SJSA1 (cell line): ENCODE measurements at regions not wholly inside any gene's neighbourhood (a gene's known extent, or its start where the extent isn't known, plus 50 kb on each side); places are given as distances from the start of the nearest gene placed in this dataset.

Source experiments
- DNase-seq, 2 experiments: peaks; one replicate each; pipeline ENCODE4 v3.0.0-alpha.2; 2015 to 2020; ENCODE audit warnings: low spot score in 2 of 2, low read depth in 1 of 2
- H3K27ac ChIP-seq: fragments of 250-450 bp; sonication (Bioruptor Pico); 2 replicates; pipeline ENCODE4 v1.5.1; 2020; ENCODE audit warnings: mild to moderate bottlenecking, moderate library complexity
- H3K27me3 ChIP-seq: fragments of 250-450 bp; sonication (Bioruptor Pico); replicated peaks from 2 replicates; pipeline ENCODE4 v1.5.1; 2020; ENCODE audit warnings: mild to moderate bottlenecking, moderate library complexity
- H3K36me3 ChIP-seq: fragments of 250-450 bp; sonication (Bioruptor Pico); 2 replicates; pipeline ENCODE4 v1.5.1; 2020; ENCODE audit warnings: mild to moderate bottlenecking
- H3K4me1 ChIP-seq: fragments of 250-450 bp; sonication (Bioruptor Pico); replicated peaks from 2 replicates; pipeline ENCODE4 v1.6.1; 2021; ENCODE audit warnings: mild to moderate bottlenecking
- H3K4me3 ChIP-seq: fragments of 250-450 bp; sonication (Bioruptor Pico); 2 replicates; pipeline ENCODE4 v1.5.1; 2020; ENCODE audit warnings: mild to moderate bottlenecking
- H3K9me3 ChIP-seq: fragments of 250-450 bp; sonication (Bioruptor Pico); replicated peaks from 2 replicates; pipeline ENCODE4 v1.5.1; 2020; ENCODE audit warnings: mild to moderate bottlenecking

- Histone ChIP-seq H3K9me3 (no peaks in the 10 kb centered on the region), H3K4me1 (no peaks in the 10 kb centered on the region), H3K36me3 (no peaks in the 10 kb centered on the region), H3K4me3 (no peak overlapping the region), H3K27ac (no peak overlapping the region), H3K27me3 (no peaks in the 10 kb centered on the region)
- DNase-seq = no peak
Observed at GRCh38 chr4:34723605-34724004, 1520.7 kb downstream of the ARAP2 start.

- Histone ChIP-seq H3K4me3 (no peak overlapping the region), H3K4me1 (no peaks in the 10 kb centered on the region), H3K27me3 (no peaks in the 10 kb centered on the region), H3K9me3 (no peaks in the 10 kb centered on the region), H3K36me3 (no peaks in the 10 kb centered on the region), H3K27ac (no peak overlapping the region)
- DNase-seq = no peak
Observed at GRCh38 chr4:34724491-34724890, 1519.8 kb downstream of the ARAP2 start.

- no peak for DNase-seq
Observed at GRCh38 chr4:34731070-34731469, 1513.2 kb downstream of the ARAP2 start.

GRCh38 chr4:34732176-34732950, 1512.0 kb downstream of the ARAP2 start:
- DNase-seq = peak in 1 of 2 experiments; percentile 7

More at GRCh38 chr4:34731070-34731469, 1513.2 kb downstream of the ARAP2 start:
- H3K4me1 ChIP-seq = no peaks in the 10 kb centered on the region
- H3K36me3 ChIP-seq = no peaks in the 10 kb centered on the region
- no peak overlapping the region for H3K27ac ChIP-seq
- H3K4me3 ChIP-seq = no peak overlapping the region
- H3K27me3 ChIP-seq = no peaks in the 10 kb centered on the region
- H3K9me3 ChIP-seq = no peaks in the 10 kb centered on the region

GRCh38 chr4:34733185-34733941, 1511.0 kb downstream of the ARAP2 start:
- peak overlapping the region; percentile 61; the same call in 1 of the 2 replicates for H3K27ac ChIP-seq
- no peak overlapping the region for H3K4me3 ChIP-seq
- peak; percentile 25 to 38 for DNase-seq

More at GRCh38 chr4:34732176-34732950, 1512.0 kb downstream of the ARAP2 start:
- Histone ChIP-seq H3K4me3 (no peak overlapping the region), H3K36me3 (no peaks in the 10 kb centered on the region), H3K27me3 (no peaks in the 10 kb centered on the region), H3K9me3 (no peaks in the 10 kb centered on the region), H3K27ac (peak overlapping the region; percentile 61), H3K4me1 (no peaks in the 10 kb centered on the region)

GRCh38 chr4:34766935-34767334, 1477.4 kb downstream of the ARAP2 start:
- DNase-seq = no peak
- Histone ChIP-seq H3K27me3 (no peaks in the 10 kb centered on the region), H3K4me3 (no peak overlapping the region), H3K36me3 (no peaks in the 10 kb centered on the region), H3K4me1 (no peaks in the 10 kb centered on the region), H3K9me3 (no peaks in the 10 kb centered on the region), H3K27ac (no peak overlapping the region)

More at GRCh38 chr4:34733185-34733941, 1511.0 kb downstream of the ARAP2 start:
- Histone ChIP-seq H3K27me3 (no peaks in the 10 kb centered on the region), H3K9me3 (no peaks in the 10 kb centered on the region), H3K4me1 (no peaks in the 10 kb centered on the region), H3K36me3 (no peaks in the 10 kb centered on the region)

GRCh38 chr4:34767407-34767806, 1476.9 kb downstream of the ARAP2 start:
- H3K4me1 ChIP-seq = no peaks in the 10 kb centered on the region
- no peak overlapping the region for H3K27ac ChIP-seq
- no peaks in the 10 kb centered on the region for H3K36me3 ChIP-seq
- no peaks in the 10 kb centered on the region for H3K27me3 ChIP-seq
- H3K9me3 ChIP-seq = no peaks in the 10 kb centered on the region
- no peak for DNase-seq
- no peak overlapping the region for H3K4me3 ChIP-seq

- DNase-seq = no peak
- Histone ChIP-seq H3K4me1 (no peaks in the 10 kb centered on the region), H3K27me3 (no peaks in the 10 kb centered on the region)
Observed at GRCh38 chr4:34771632-34772031, 1472.7 kb downstream of the ARAP2 start.

GRCh38 chr4:34790131-34790530, 1454.2 kb downstream of the ARAP2 start:
- Histone ChIP-seq H3K36me3 (no peaks in the 10 kb centered on the region), H3K4me1 (no peaks in the 10 kb centered on the region), H3K27ac (no peak overlapping the region), H3K9me3 (no peaks in the 10 kb centered on the region), H3K27me3 (no peaks in the 10 kb centered on the region), H3K4me3 (no peak overlapping the region)
- DNase-seq = no peak

More at GRCh38 chr4:34771632-34772031, 1472.7 kb downstream of the ARAP2 start:
- Histone ChIP-seq H3K36me3 (no peaks in the 10 kb centered on the region), H3K9me3 (no peaks in the 10 kb centered on the region), H3K4me3 (no peak overlapping the region), H3K27ac (no peak overlapping the region)

GRCh38 chr4:34791209-34791608, 1453.1 kb downstream of the ARAP2 start:
- H3K9me3 ChIP-seq = no peaks in the 10 kb centered on the region
- H3K27me3 ChIP-seq = no peaks in the 10 kb centered on the region
- H3K4me1 ChIP-seq = no peaks in the 10 kb centered on the region
- no peak overlapping the region for H3K27ac ChIP-seq
- no peak for DNase-seq
- H3K36me3 ChIP-seq = no peaks in the 10 kb centered on the region
- H3K4me3 ChIP-seq = no peak overlapping the region

- H3K36me3 ChIP-seq = no peaks in the 10 kb centered on the region
- H3K27me3 ChIP-seq = no peaks in the 10 kb centered on the region
- no peak overlapping the region for H3K27ac ChIP-seq
- no peak for DNase-seq
- no peak overlapping the region for H3K4me3 ChIP-seq
- H3K4me1 ChIP-seq = no peaks in the 10 kb centered on the region
- H3K9me3 ChIP-seq = no peaks in the 10 kb centered on the region
Observed at GRCh38 chr4:34800953-34801352, 1443.4 kb downstream of the ARAP2 start.

- H3K4me3 ChIP-seq = no peak overlapping the region
- no peaks in the 10 kb centered on the region for H3K9me3 ChIP-seq
- no peaks in the 10 kb centered on the region for H3K27me3 ChIP-seq
- H3K36me3 ChIP-seq = no peaks in the 10 kb centered on the region
- no peak for DNase-seq
- no peak overlapping the region for H3K27ac ChIP-seq
- no peaks in the 10 kb centered on the region for H3K4me1 ChIP-seq
Observed at GRCh38 chr4:34814266-34814665, 1430.0 kb downstream of the ARAP2 start.

- H3K4me1 ChIP-seq = no peaks in the 10 kb centered on the region
- H3K9me3 ChIP-seq = no peaks in the 10 kb centered on the region
- no peak overlapping the region for H3K27ac ChIP-seq
- H3K36me3 ChIP-seq = no peaks in the 10 kb centered on the region
- DNase-seq = no peak
- no peak overlapping the region for H3K4me3 ChIP-seq
- no peaks in the 10 kb centered on the region for H3K27me3 ChIP-seq
Observed at GRCh38 chr4:34824515-34824914, 1419.8 kb downstream of the ARAP2 start.

GRCh38 chr4:34826660-34827059, 1417.7 kb downstream of the ARAP2 start:
- Histone ChIP-seq H3K36me3 (no peaks in the 10 kb centered on the region), H3K9me3 (no peaks in the 10 kb centered on the region), H3K4me3 (no peak overlapping the region), H3K27me3 (no peaks in the 10 kb centered on the region), H3K27ac (no peak overlapping the region), H3K4me1 (no peaks in the 10 kb centered on the region)
- DNase-seq = no peak
